ENCODE measurements at regions not wholly inside any gene's neighbourhood (a gene's known extent, or its start where the extent isn't known, plus 50 kb on each side); places are given as distances from the start of the nearest gene placed in this dataset.

DNA sequence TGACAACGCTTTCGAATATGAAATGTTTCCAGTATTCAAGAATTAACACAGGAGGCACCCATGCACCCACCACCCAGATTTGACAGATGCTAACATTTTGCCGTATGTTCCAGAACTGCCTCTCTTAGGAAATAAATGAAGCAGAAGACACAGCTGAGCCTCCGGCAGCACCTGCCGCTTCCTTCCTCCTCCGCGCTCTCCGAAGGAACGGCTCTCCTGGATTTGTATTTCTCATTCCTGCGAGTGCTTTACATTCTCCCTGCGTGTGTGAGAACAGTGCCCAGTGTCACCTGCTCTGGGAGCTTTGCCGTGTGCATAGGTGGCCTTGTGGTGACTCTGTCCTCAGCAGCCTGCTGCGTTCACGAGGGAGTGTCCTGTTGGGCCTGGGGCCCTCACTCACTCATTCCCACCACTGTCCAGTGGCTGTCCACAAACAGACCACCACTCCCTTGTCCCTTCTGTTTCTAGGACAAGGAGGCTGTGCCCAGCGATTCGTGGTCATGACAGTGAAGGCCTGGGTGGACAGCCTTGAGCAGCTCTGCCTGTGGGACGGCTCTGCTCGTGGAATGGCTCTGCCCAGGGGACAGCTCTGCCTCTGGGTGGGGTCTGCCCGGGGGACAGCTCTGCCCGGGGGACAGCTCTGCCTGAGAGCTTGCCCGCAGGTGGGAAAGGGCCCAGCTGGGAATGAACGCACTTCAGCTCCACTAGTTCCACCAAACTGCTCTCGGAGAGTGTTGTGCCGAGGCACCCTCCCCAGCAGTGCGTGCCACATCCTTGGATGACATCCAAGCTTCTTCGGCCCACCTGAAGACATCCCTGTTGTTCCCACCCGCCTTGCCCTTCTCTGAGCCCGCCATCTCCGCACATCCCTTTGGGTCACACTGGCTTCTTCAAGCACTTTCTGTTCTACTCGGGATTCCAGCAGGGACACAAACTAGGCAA is 170.5 kb upstream of the PPP1R26 start:
- H3K27ac Mint-ChIP-seq (ENCODE audit: unreplicated experiment) = no peak overlapping the region
- no peak overlapping the region for H3K4me3 Mint-ChIP-seq (ENCODE audit: unreplicated experiment)
- H3K9me3 Mint-ChIP-seq (ENCODE audit: unreplicated experiment) = no peaks in the 10 kb centered on the region
- H3K4me1 Mint-ChIP-seq (ENCODE audit: unreplicated experiment) = no peaks in the 10 kb centered on the region
- H3K27me3 Mint-ChIP-seq (ENCODE audit: unreplicated experiment) = no peaks in the 10 kb centered on the region
- no peak for TF ChIP-seq CTCF (IDR thresholded peaks at IDR 0.05; ENCODE audit: unreplicated experiment)
- DNase-seq (ENCODE audit: low spot score) = no peak
- no peaks in the 10 kb centered on the region for H3K36me3 Mint-ChIP-seq (ENCODE audit: low read depth, unreplicated experiment)

GRCh38 chr9:135309763-135310125 is 169.8 kb upstream of the PPP1R26 start:
- no peak for TF ChIP-seq CTCF (IDR thresholded peaks at IDR 0.05; ENCODE audit: unreplicated experiment)
- no peaks in the 10 kb centered on the region for H3K27me3 Mint-ChIP-seq (ENCODE audit: unreplicated experiment)
- H3K9me3 Mint-ChIP-seq (ENCODE audit: unreplicated experiment) = no peaks in the 10 kb centered on the region
- H3K4me3 Mint-ChIP-seq (ENCODE audit: unreplicated experiment) = no peak overlapping the region
- H3K36me3 Mint-ChIP-seq (ENCODE audit: low read depth, unreplicated experiment) = no peaks in the 10 kb centered on the region
- no peak for DNase-seq (ENCODE audit: low spot score)
- H3K27ac Mint-ChIP-seq (ENCODE audit: unreplicated experiment) = no peak overlapping the region
- H3K4me1 Mint-ChIP-seq (ENCODE audit: unreplicated experiment) = no peaks in the 10 kb centered on the region

DNA sequence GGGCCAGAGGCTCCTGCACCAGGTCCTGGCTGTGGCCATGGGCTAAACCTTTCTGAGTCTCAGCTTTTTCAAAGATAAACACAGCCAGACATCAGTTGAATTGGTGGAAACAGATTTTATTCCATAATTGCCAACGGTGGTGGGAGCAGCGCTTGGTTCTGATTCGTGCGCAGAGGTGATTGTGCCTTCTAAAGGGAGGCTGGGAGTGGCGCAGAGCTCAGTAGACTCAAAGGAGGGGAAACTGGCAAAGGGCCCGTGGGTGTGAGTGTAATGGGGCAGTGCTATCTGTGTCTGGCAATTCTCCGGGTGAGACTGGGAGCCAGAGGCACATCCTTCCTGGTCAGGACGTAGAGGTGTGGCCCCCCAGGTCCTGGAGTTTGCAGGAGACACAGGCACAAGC is 169.4 kb upstream of the PPP1R26 start:
- no peak for TF ChIP-seq CTCF (IDR thresholded peaks at IDR 0.05; ENCODE audit: unreplicated experiment)

GRCh38 chr9:135315572-135315971 is 164.0 kb upstream of the PPP1R26 start:
- no peak for TF ChIP-seq CTCF (IDR thresholded peaks at IDR 0.05; ENCODE audit: unreplicated experiment)
- no peak overlapping the region for H3K27ac Mint-ChIP-seq (ENCODE audit: unreplicated experiment)
- no peak overlapping the region for H3K4me3 Mint-ChIP-seq (ENCODE audit: unreplicated experiment)
- no peaks in the 10 kb centered on the region for H3K27me3 Mint-ChIP-seq (ENCODE audit: unreplicated experiment)
- DNase-seq (ENCODE audit: low spot score) = no peak
- no peaks in the 10 kb centered on the region for H3K9me3 Mint-ChIP-seq (ENCODE audit: unreplicated experiment)
- no peaks in the 10 kb centered on the region for H3K36me3 Mint-ChIP-seq (ENCODE audit: low read depth, unreplicated experiment)
- H3K4me1 Mint-ChIP-seq (ENCODE audit: unreplicated experiment) = no peaks in the 10 kb centered on the region

More for the DNA sequence above, 169.4 kb upstream of the PPP1R26 start:
- DNase-seq (ENCODE audit: low spot score) = no peak
- Mint-ChIP-seq H3K9me3 (ENCODE audit: unreplicated experiment) (no peaks in the 10 kb centered on the region), H3K36me3 (ENCODE audit: low read depth, unreplicated experiment) (no peaks in the 10 kb centered on the region), H3K27me3 (ENCODE audit: unreplicated experiment) (no peaks in the 10 kb centered on the region), H3K27ac (ENCODE audit: unreplicated experiment) (no peak overlapping the region), H3K4me3 (ENCODE audit: unreplicated experiment) (no peak overlapping the region), H3K4me1 (ENCODE audit: unreplicated experiment) (no peaks in the 10 kb centered on the region)

GRCh38 chr9:135320331-135320730 is 159.3 kb upstream of the PPP1R26 start:
- no peak for DNase-seq (ENCODE audit: low spot score)
- no peak for TF ChIP-seq CTCF (IDR thresholded peaks at IDR 0.05; ENCODE audit: unreplicated experiment)
- Mint-ChIP-seq H3K27me3 (ENCODE audit: unreplicated experiment) (no peaks in the 10 kb centered on the region), H3K4me1 (ENCODE audit: unreplicated experiment) (no peaks in the 10 kb centered on the region), H3K4me3 (ENCODE audit: unreplicated experiment) (no peak overlapping the region), H3K9me3 (ENCODE audit: unreplicated experiment) (no peaks in the 10 kb centered on the region), H3K27ac (ENCODE audit: unreplicated experiment) (no peak overlapping the region), H3K36me3 (ENCODE audit: low read depth, unreplicated experiment) (no peaks in the 10 kb centered on the region)
